H1 (cell line): ENCODE measurements at regions not wholly inside any gene's neighbourhood (a gene's known extent, or its start where the extent isn't known, plus 50 kb on each side); places are given as distances from the start of the nearest gene placed in this dataset.
A peak's percentile ranks its signal among the peaks of the same experiment; 100 is the strongest.

Experiments used
- CHD7 ChIP-seq: fragments of 300-600 bp; sonication (generic); IDR thresholded peaks from 2 replicates; pipeline ENCODE4 v1.7.1; 2012; ENCODE audit warnings: low read length, moderate library complexity, mild to moderate bottlenecking, inconsistent platforms; ENCODE audit not compliant: insufficient replicate concordance
- CTCF ChIP-seq, 3 experiments: IDR thresholded peaks; 1 replicate in 2 of 3; 2 replicates in 1 of 3; pipeline versions ENCODE4 v1.5.1 to v1.6.1; 2011; ENCODE audit warnings: low read length in 3 of 3, mild to moderate bottlenecking in 3 of 3, inconsistent platforms in 2 of 3, low read depth in 1 of 3, moderate library complexity in 1 of 3; ENCODE audit not compliant: insufficient read depth in 1 of 3; ENCODE audit errors: control extremely low read depth in 1 of 3
- EZH2 ChIP-seq: fragments of 200-600 bp; sonication (generic); IDR thresholded peaks from 2 replicates; pipeline ENCODE4 v1.7.1; 2012; ENCODE audit warnings: low read depth, mild to moderate bottlenecking, moderate library complexity, low read length, inconsistent platforms; ENCODE audit not compliant: severe bottlenecking
- JUN ChIP-seq: IDR thresholded peaks from 2 replicates; pipeline ENCODE4 v1.6.1; 2011; ENCODE audit warnings: low read depth, mild to moderate bottlenecking, improper control_type of control experiment, low read length
- MAX ChIP-seq: IDR thresholded peaks from 2 replicates; pipeline ENCODE4 v1.6.1; 2012; ENCODE audit warnings: inconsistent platforms
- POLR2A ChIP-seq, 2 experiments: IDR thresholded peaks; 1 replicate in 1 of 2; 2 replicates in 1 of 2; pipeline ENCODE4 v1.6.1; 2011; ENCODE audit warnings: low read depth in 2 of 2, low read length in 2 of 2, mild to moderate bottlenecking in 2 of 2; ENCODE audit errors: control extremely low read depth in 1 of 2
- POLR2AphosphoS5 ChIP-seq: IDR thresholded peaks from 2 replicates; pipeline ENCODE4 v1.6.1; 2011; ENCODE audit warnings: low read depth, low read length
- SUZ12 ChIP-seq: fragments of 200-600 bp; sonication (generic); IDR thresholded peaks from 2 replicates; pipeline ENCODE4 v1.6.1; 2012; ENCODE audit warnings: mild to moderate bottlenecking, inconsistent platforms, low read length, moderate library complexity, mixed read lengths
- TAF1 ChIP-seq: IDR thresholded peaks from 2 replicates; pipeline ENCODE4 v1.6.1; 2011; ENCODE audit warnings: mild to moderate bottlenecking, low read depth, low read length
- TBP ChIP-seq: IDR thresholded peaks from 2 replicates; pipeline ENCODE4 v1.6.1; 2011; ENCODE audit warnings: low read depth, low read length, improper control_type of control experiment
- YY1 ChIP-seq: IDR thresholded peaks from 2 replicates; pipeline ENCODE4 v1.6.1; 2011; ENCODE audit warnings: low read depth, mild to moderate bottlenecking, low read length
- ZNF274 ChIP-seq: IDR thresholded peaks from 2 replicates; pipeline ENCODE4 v1.7.0; 2012; ENCODE audit warnings: low read length, borderline replicate concordance; ENCODE audit errors: extremely low read depth

- TF ChIP-seq TAF1: no peak
- TF ChIP-seq POLR2A (IDR thresholded peaks at IDR 0.05; ENCODE audit: control extremely low read depth in 1 of 2, low read depth in 2 of 2, low read length in 2 of 2): no peak
- TF ChIP-seq EZH2: no peak
- no peak for TF ChIP-seq CTCF (IDR thresholded peaks at IDR 0.05; ENCODE audit: control extremely low read depth in 1 of 3, insufficient read depth in 1 of 3, low read depth in 1 of 3, low read length in 3 of 3)
- no peak for TF ChIP-seq MAX
- no peak for TF ChIP-seq ZNF274
- no peak for TF ChIP-seq YY1
- TF ChIP-seq JUN: no peak
- no peak for TF ChIP-seq CHD7
- TF ChIP-seq TBP: no peak
- no peak for TF ChIP-seq SUZ12
- TF ChIP-seq POLR2AphosphoS5: peak; percentile 40; the same call in 1 of the 2 replicates
These were observed 422.1 kb downstream of the GJA1 start for GRCh38 chr6:121857551-121857950.
